H1 (cell line): ENCODE measurements at regions not wholly inside any gene's neighbourhood (a gene's known extent, or its start where the extent isn't known, plus 50 kb on each side); places are given as distances from the start of the nearest gene placed in this dataset.

ENCODE experiments used
- CHD7 ChIP-seq: fragments of 300-600 bp; sonication (generic); IDR thresholded peaks from 2 replicates; pipeline ENCODE4 v1.7.1; 2012; ENCODE audit warnings: low read length, moderate library complexity, mild to moderate bottlenecking, inconsistent platforms; ENCODE audit not compliant: insufficient replicate concordance
- EP300 ChIP-seq, 2 experiments: IDR thresholded peaks; 1 replicate in 1 of 2; 2 replicates in 1 of 2; pipeline ENCODE4 v1.6.1; 2011 to 2012; ENCODE audit warnings: low read depth in 2 of 2, low read length in 2 of 2, mild to moderate bottlenecking in 2 of 2, borderline replicate concordance in 1 of 2, inconsistent platforms in 1 of 2, moderate library complexity in 1 of 2
- KDM1A ChIP-seq: fragments of 200-600, 300-600 bp; sonication (generic); IDR thresholded peaks from 2 replicates; pipeline ENCODE4 v1.7.1; 2016; ENCODE audit warnings: mild to moderate bottlenecking, low read length, borderline replicate concordance

- TF ChIP-seq CHD7 (no peak), KDM1A (no peak), EP300 (IDR thresholded peaks at IDR 0.05; ENCODE audit: borderline replicate concordance in 1 of 2, low read depth in 2 of 2, low read length in 2 of 2) (no peak)
Measured at GRCh38 chr12:22796941-22797630, 172.1 kb downstream of the ETNK1 start (continued).
